HG03442 (cell line): ENCODE measurements at regions not wholly inside any gene's neighbourhood (a gene's known extent, or its start where the extent isn't known, plus 50 kb on each side); places are given as distances from the start of the nearest gene placed in this dataset.
"Not testable (repeated sequence)": the region's sequence is repeated elsewhere in the genome, so short reads cannot be mapped to it uniquely, and the experiment has no call there.

Experiments
- ATAC-seq: cut with Tn5 transposase; IDR thresholded peaks from one replicate; pipeline ENCODE4 v1.9.1; 2021; ENCODE audit warnings: mild to moderate bottlenecking, moderate library complexity; ENCODE audit not compliant: unreplicated experiment

DNA sequence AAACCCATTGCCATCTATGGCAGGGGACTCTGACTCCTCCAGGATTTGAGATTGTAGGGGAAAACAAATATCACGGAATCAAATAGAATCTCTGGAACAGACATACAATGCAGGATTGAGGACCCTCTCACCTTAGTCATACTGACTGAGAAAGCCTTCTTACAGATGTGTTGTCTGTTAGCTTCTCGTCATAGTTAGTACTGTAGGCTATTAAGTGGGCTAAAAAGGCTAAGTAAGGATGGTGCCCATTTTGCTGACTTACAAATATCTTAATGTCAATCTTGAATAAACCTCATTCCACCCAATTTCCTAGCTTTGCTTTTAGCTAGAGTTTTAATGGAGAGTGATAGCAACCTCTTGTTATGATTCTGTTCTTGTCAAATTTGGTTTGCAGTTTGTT is 352.4 kb downstream of the QKI start:
- ATAC-seq, result no peak

DNA sequence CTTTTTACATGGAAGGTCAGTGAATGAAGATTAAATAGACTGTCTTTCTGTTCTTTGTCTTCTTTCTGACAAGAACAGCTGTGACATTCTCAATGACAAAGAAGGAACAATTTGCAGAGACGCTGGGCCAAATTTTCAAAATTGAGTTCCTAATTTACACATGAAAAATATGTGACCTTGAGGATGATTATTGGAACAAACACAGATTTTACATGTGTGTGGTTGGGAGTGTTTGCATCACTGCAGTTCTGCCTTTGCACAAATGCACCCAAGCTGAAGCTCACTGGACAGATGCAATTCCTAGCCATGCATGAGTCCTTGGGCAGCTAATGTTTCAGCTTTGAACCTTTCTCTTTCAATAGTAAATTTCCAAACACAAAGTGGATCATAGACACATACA is 350.8 kb downstream of the QKI start:
- no peak for ATAC-seq

DNA sequence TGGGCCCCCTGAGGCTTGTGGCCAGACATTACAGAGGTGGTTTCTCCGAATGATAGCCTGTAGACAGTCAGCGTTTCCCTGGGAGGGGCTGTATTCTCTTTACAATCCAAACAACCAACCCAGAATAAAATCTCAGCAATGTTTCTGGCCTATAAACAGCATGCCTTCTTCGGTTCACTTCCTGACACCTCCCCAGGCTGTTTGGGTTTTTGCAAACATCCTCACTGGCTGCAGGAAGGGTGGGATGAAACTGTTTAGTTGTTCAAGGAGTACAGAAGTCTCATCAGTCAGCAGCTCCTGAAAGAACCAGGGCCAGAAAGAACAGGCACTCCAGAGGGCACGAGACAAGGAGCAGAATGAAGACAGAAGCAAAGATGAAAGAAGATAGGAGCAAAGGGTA is 350.0 kb downstream of the QKI start:
- no peak for ATAC-seq

DNA sequence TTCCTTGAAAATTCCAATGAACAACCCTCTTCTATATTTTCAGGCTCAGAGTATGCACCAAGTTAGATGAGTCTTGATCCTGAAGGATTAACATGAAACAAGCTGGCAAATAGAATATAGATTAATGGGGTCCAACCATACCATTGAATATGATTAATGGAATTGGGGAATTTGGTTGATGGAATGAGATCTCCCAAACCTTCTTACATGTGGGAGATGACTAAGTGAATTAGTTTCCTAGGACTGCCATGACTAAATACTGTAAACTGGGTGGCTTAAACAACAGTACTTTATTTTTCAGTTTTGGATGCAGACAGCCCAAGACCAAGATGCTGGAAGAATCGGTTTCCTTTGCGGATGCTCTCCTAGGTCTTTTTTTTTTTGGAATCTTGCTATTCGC is 347.0 kb downstream of the QKI start:
- no peak for ATAC-seq

DNA sequence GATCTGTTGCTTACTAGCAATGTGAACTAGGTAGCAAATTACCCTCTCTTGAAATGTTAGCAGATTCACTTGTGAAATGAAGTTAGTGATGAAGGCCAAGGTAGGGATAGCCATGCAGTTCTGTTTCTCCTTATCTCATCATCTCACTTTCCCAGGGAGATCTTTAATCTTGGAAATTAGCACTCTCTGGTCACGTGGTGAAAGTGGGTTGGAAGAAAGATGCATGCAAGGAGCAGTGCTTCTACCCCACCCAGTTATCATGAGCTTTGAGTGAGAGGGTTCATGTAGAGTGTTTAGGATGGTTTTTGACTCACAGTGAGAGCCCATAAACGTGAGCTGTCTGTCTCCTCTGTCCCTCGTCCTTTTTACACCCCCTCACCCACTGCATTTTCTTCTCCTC is 346.3 kb downstream of the QKI start:
- no peak for ATAC-seq

DNA sequence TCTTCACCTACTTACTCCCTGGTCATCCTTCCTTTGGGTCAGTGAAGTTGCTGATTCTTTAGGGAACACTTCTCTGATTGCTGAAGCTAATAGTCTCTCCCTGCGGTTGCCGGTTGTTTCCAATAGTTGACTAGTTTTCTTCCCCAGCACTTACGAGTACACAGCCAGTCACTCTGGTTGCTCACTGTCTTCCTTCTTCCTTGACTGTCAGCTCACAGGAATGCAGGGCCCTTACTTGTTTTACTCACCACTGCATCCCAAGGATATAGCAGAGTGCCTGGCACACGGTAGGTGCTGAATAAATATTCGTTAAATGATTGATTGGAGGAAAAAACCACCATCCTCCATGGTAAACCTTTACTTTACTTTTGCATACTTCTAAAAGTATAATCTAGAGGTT is 345.0 kb downstream of the QKI start:
- ATAC-seq, result no peak

DNA sequence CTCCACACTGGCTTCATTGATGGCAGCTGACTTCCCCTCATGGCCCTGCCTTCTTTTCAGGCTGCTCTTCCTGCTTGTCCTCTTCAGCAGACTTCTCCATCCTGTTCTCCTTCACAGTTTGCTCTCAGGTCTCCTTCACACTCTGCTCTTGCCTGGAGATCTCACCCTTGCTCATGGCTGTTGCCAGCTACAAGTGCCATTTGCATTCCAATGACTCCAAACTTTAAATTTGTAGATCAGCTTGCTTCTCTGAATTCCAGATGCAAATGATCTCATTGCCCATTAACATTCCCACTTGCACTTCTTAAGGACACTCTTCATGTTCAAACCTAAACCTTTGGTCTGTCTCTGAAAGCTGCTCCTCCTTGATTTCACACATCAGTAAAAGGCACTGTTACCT is 343.0 kb downstream of the QKI start:
- ATAC-seq, result no peak

DNA sequence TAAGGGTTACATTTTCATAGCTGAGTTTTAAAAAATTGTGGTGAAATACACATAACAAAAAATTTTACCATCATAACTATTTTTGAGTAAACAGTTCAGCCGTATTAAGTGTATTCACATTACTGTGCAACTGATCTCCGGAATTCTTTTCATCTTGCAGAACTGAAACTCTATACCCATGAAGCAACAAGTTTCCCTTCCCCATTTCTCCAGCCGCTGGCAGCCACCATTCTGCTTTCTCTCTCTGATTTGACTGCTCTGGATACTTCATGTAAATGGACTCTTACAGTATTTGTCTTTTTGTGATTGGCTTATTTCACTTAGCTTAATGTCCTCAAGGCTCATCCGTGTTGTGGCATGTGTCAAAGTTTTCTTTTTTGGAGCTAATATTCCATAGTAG is 341.6 kb downstream of the QKI start:
- peak; percentile 100 for ATAC-seq

DNA sequence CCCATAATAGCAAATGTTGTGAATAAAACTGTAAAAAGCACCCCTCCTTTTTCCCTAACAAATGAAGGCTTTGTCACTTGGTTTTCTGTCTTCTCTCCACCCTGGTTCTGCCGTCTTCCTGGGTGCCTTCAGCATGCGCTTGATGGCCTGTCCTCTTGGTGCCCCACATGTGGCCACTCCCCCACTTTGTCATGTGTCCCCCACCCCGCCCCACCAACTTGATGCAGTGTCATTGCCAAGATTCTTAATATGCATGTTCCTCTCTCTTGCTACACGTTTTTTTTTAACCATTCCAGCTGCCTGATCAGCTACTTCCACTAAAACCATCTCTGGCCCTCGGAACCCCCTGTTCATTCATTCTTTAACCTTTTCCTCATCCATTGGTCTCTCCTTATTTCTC is 340.3 kb downstream of the QKI start:
- ATAC-seq, result no peak

DNA sequence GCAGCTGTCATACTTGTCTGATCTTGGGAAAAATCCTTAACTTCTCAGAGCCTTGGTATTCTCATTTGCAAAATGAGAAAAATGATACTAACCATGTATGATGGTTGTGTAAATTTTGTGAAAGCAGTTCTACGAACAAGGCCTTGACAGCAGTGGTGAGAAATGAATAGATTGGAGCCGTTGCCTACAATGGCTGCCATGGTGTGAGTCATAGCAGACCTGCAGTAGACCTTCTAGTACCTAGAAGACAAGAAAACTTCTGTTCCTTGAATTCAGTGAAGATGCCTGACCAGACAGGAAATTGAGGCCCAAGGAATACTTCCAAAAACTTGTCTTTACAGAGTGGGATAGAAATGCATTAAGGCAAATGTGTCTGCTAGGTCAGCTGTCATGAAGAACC is 338.9 kb downstream of the QKI start:
- no peak for ATAC-seq

DNA sequence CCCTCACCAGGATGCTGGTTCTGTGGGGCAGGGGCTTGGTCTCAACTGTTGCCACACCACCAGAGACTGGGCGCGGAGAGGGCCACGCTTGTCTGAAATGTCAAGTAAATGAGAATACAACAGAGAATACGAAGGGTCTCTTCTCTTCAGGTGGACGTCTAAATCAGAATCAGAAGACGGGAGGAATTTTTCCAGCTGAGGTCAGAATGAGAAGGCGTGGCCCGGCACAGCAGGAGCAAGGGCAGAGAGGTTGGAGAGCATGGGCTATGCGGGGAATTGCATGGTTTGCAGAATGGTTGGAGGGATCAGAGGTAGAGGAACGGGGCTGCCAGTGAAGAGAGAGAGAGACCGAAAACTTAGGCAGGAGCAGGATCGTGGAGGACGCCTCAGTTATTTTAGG is 337.9 kb downstream of the QKI start:
- ATAC-seq, result no peak

DNA sequence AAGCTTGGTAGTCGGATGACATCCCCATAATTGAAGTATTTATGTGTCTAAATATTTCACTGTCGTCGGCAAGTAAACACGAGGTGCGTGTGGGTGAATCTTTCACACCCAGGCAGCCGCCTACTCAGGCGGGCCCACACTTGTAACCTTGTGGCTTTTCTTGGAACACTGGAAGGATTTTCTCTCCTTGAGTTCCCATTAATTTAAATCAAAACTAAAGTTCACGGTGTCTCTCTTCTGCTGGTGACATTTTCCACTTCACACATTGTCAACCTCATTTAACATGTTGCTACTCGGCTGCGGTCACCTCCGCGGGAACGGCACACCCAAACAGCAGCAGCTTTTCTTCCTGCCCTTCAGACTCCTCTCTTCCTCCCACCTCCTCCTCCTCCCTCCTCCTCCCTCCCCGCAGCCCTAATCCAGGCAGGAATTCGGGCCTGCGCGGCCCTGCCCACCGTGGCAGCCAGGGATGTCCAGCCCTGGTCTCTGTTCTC is 336.6 kb downstream of the QKI start:
- no peak for ATAC-seq

DNA sequence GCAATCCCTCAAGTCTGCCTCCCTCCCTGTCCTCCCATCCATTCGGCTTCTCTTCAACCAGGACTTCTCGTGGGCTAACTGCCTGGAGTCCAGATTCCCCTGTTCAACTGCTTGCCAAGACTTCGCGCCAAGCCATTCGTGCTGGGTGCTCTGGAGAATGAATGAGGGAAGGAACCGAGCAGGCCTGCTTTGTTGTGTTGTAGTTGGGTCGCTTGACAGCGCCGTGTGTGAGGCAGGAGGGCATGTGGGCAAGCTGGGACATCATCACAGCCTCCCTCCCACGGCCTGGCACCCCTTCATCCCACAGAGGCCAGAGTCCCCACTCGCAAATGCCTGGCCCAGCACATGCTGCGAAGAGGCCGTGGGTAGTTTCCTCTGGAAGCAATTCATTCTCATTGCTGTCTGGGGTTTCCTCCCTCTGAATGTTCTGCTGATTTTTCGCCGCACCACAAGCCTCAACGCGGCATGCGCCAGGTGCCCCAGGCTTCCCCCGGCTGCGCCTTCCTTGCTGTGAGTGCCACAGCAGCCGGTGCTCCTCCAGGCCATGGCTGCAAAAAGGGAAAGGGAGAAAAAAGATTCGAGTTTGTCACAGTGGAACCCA is 336.0 kb downstream of the QKI start:
- no peak for ATAC-seq

DNA sequence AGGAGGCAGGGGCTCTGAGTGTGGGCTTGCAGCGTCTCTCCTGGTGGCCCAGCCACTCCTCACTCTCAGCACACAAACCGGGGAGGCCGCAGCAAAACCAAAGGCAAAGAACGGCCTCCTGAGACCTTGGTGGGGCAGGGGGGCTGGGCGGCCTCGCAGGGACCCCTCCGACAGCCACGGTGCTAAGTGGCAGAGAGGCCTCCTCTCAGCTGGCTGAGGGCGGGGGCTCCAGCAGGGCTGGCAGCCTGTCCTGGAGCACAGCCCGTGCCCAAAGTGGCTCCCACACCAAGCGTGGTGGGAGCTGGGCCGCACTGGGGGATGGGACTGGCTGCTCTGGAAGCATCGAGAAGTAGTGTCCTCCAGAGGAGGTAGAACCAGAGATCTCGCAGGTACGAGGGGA is 334.4 kb downstream of the QKI start:
- ATAC-seq, result no peak

DNA sequence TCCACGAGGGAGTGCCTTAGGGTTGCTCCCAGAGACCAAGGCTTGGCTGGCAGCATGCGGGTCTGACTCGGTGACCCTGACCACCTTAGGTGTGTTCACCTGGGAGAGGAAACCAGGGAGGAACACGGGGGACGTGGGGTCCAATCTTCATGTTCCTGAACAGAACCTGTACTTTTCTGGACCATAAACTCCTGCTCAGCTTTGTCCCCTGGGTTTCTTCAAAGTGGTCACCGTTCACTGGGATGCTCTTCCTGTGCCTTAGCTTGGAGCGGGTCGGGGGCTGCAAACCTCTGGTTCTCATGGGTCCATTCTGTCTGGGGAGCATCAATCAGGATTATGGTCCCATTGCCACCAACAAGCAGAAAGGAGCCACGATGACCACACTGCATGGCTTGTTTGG is 333.5 kb downstream of the QKI start:
- ATAC-seq, result no peak

DNA sequence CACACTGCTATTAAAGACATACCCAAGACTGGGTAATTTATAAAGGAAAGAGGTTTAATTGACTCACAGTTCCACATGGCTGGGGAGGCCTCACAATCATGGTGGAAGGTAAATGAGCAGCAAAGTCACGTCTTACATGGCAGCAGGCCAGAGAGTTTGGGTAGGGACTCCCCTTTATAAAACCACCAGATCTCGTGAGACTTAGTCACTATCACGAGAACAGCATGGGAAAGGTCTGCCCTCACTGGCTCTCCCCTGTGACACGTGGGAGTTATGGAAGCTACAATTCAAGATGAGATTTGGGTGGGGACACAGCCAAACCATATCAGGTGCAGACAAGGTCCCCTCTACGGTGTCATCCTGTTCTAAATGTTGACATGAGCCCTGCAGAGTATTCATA is 332.5 kb downstream of the QKI start:
- ATAC-seq, result not testable (repeated sequence)

DNA sequence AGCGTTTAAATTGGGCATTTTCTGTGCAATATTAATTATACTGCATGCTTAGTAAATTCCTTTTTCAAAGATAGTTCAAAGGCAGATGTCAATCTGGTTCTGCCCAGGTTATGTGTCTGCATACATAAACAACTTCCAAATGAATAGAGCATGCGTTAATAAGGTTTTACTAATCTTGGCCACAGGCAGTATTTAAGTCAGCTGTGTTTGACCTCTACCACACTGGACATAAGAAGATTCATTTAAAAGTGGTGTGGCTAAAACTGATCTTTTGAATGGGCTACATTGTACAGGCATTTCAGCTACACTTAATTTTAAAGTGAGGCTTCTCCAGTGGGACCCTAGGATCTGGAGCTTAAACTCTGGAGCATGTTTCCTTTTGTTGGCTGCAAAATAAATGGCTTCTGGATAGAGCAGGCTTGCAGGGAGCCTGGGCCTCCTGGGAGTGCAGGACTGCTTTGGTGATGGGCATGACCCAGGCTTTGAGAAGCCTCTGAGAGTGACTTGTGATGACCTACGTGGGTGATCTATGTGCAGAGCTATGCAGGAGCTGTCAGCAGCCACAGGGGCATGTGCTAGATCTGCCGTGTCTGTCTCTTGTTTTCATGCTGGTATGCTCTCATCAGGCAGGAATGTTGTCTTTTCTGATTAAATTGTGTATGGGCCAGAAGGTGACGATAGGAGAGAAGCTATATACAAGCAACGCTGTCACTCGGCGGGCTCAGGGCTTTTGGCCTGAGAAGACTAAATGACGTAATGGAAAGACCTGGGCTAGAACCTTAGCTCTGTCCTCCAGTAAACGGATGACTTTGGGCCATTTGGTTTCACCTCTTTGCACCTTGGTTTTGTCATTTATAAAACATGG is 331.2 kb downstream of the QKI start:
- no peak for ATAC-seq

DNA sequence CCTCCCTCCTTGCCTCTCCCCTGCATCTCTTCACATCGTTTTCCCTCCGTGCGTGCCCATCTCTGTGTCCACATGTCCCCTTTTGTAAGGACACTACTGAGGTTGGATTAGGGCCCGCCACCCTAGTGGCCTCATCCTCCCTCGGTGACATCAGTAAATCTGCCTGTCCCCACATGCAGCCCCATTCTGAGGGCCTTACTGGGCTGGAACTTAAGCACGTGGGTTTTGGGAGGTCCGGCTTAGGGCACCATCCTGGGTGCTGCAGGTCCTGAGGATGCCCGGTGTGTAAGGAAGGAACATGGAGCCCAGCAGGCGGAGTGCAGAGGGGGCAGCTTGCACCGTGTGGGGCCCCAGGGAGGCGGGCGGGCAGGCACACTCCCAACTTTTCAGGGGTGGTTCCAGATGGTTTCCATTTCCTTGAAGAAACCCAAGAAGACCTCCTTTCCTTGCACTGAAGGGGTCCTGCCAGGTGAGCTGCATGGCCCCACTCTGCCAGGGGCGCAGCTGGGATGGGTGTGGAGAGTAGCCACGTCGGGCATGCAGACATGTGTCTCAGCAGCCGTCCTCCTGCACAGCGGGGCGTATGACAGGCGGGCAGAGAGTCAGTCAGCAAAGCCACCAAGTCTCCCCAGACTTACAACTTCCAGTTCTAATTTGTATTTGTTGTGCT is 329.9 kb downstream of the QKI start:
- ATAC-seq, result no peak

DNA sequence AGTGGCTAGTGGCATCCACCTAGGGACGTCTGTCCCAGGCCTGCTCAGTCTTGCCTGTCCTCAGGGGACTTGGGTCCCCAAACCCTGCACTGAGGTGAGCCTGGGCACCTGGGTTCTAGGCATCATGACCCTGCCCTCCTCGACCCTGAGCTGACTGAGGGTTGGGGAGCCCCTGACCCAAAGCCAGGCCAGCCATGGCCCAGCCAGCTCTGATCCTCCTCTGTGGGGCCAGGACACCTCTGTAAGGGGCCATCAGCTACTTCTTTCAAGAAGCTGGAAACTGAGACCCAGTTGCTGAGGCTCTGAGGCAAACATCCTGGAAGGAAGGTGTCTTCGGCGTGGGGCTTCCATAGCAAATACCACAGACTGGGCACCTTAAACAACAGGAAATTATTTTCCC is 329.3 kb downstream of the QKI start:
- no peak for ATAC-seq

DNA sequence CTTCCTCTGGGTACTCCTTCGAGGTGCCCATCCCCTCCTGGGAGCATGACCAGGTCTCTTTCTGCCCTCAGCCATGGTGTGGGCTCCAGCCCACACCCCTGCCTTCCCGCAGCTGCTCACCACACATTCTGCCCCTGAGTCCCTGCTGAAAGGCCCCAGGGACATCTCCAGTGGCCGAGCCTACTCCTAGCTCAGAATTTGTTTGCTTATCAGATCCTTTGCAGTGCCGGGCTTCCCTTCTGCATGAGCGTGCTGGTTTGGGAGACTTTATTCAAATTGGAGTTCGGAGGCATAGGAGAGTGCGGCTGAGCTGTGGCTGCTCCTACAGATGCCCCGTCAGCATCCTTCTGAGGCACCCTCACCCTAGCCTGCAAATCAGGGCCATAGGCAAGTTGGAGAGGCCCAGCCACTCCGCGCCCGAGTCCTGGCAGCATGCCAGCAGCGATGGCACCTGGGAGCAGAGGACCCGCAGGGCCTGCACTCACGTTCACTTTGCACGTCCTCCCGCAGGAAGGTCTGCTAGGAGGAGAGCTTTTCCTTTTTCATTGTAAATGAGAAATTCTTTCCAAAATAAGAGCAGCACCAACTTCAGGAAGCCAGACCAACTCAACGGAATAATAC is 327.3 kb downstream of the QKI start:
- ATAC-seq, result no peak

DNA sequence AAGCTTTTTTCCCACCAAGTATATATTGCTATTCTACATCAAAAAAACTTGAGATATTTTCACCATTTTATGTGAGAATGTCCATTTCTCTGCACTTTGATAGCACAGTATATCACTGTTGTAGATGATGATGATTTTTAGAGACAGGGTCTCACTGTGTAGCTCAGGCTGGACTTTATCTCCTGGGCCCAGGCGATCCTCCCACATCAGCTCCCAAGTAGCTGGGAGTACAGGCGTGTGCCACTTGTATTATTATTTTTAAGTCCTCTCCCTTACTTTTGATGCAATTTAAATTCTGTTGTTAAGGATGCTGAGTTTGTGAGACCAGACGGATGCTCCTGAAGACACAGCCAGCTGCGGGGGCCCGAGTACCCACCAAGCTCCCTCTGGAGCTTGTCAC is 326.8 kb downstream of the QKI start:
- no peak for ATAC-seq

DNA sequence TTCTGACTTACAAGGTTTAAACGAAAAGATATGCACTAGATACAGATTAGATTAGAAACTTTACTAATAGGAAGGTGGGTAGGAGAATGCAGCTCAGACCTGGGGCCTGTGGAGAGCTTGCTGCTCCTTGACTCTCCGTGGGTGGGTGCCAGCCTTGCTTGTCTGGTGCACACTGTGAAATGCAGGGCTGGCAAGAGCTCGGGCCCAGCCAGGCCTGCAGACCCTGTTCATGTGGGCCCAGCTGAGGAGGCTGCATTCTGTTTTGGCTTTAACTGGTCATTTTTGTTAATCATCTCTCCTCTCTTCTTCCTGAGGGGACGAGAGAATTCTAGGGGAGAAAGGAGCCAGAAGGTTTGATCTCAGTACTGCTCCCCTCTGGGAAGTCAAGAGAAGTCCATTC is 325.4 kb downstream of the QKI start:
- no peak for ATAC-seq
